ENCODE measurements at regions not wholly inside any gene's neighbourhood (a gene's known extent, or its start where the extent isn't known, plus 50 kb on each side); places are given as distances from the start of the nearest gene placed in this dataset.

DNA sequence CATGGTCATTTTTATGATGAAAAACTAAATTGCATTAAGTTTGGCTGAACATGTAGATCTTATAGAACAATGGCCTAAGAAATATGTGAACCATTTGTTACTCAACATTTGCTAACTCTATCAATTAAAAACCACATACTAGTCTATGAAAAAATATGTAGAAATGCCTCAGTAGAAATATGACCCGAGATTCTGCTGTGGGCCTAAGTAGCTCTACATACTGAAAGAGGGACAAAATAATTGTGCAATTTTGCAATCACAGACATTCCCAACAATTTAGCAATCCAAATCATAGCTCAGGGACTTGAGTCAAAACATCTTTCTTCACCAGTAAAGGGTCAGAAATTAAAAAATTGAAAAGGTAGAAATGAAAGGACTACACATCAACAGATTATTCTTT, 619.0 kb downstream of the FRK start:
- TF ChIP-seq EZH2 (IDR thresholded peaks at IDR 0.05) (no peak), EZH2phosphoT487 (IDR thresholded peaks at IDR 0.05) (no peak)
- TF ChIP-seq, protein P1, sequence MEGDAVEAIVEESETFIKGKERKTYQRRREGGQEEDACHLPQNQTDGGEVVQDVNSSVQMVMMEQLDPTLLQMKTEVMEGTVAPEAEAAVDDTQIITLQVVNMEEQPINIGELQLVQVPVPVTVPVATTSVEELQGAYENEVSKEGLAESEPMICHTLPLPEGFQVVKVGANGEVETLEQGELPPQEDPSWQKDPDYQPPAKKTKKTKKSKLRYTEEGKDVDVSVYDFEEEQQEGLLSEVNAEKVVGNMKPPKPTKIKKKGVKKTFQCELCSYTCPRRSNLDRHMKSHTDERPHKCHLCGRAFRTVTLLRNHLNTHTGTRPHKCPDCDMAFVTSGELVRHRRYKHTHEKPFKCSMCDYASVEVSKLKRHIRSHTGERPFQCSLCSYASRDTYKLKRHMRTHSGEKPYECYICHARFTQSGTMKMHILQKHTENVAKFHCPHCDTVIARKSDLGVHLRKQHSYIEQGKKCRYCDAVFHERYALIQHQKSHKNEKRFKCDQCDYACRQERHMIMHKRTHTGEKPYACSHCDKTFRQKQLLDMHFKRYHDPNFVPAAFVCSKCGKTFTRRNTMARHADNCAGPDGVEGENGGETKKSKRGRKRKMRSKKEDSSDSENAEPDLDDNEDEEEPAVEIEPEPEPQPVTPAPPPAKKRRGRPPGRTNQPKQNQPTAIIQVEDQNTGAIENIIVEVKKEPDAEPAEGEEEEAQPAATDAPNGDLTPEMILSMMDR (IDR thresholded peaks at IDR 0.05): no peak

Data from neural progenitor cell (in vitro differentiated cells).